DOHH2 (cell line): ENCODE measurements at regions not wholly inside any gene's neighbourhood (a gene's known extent, or its start where the extent isn't known, plus 50 kb on each side); places are given as distances from the start of the nearest gene placed in this dataset.

ENCODE experiments used
- H3F3A ChIP-seq: fragments of 200-600 bp; sonication (generic), shearing (Covaris generic); 2 replicates; pipeline ENCODE4 v1.6.0; 2016; ENCODE audit warnings: antibody characterized with exemption, mild to moderate bottlenecking; ENCODE audit not compliant: control insufficient read depth, insufficient read depth
- H3K27ac ChIP-seq: fragments of 200-600 bp; sonication (generic); 2 replicates; pipeline ENCODE4 v1.5.1; 2014; ENCODE audit warnings: low read depth, mild to moderate bottlenecking, low read length, moderate library complexity
- H3K27me3 ChIP-seq: fragments of 200-600 bp; sonication (generic); 2 replicates; pipeline ENCODE4 v1.6.1; 2014; ENCODE audit warnings: mild to moderate bottlenecking, low read length, mixed read lengths; ENCODE audit not compliant: control insufficient read depth
- H3K36me3 ChIP-seq: fragments of 200-600 bp; sonication (generic); 2 replicates; pipeline ENCODE4 v1.6.1; 2014; ENCODE audit warnings: mild to moderate bottlenecking, low read length, moderate library complexity, mixed read lengths; ENCODE audit not compliant: control insufficient read depth
- H3K4me1 ChIP-seq: fragments of 200-600 bp; sonication (generic); 2 replicates; pipeline ENCODE4 v1.6.1; 2014; ENCODE audit warnings: mild to moderate bottlenecking, low read length, mixed read lengths; ENCODE audit not compliant: control insufficient read depth
- H3K4me2 ChIP-seq: fragments of 200-600 bp; sonication (generic); 2 replicates; pipeline ENCODE4 v1.6.0; 2014; ENCODE audit warnings: mild to moderate bottlenecking, low read length, moderate library complexity
- H3K4me3 ChIP-seq: fragments of 200-600 bp; sonication (generic); 2 replicates; pipeline ENCODE4 v1.5.1; 2014; ENCODE audit warnings: mild to moderate bottlenecking, low read length, mixed read lengths
- H3K79me2 ChIP-seq: fragments of 200-600 bp; sonication (generic); 2 replicates; pipeline ENCODE4 v1.6.1; 2014; ENCODE audit warnings: mild to moderate bottlenecking, low read length, mixed read lengths; ENCODE audit not compliant: control insufficient read depth
- H3K9me2 ChIP-seq: fragments of 200-600 bp; sonication (generic); replicated peaks from 2 replicates; pipeline ENCODE4 v1.6.1; 2014; ENCODE audit warnings: mild to moderate bottlenecking, low read length, mixed read lengths; ENCODE audit not compliant: control insufficient read depth
- H3K9me3 ChIP-seq: fragments of 200-600 bp; sonication (generic); 2 replicates; pipeline ENCODE4 v1.6.1; 2014; ENCODE audit warnings: antibody characterized with exemption, low read length, mixed read lengths; ENCODE audit not compliant: control insufficient read depth, insufficient read depth
- H4K20me1 ChIP-seq: fragments of 200-600 bp; sonication (generic); 2 replicates; pipeline ENCODE4 v1.6.0; 2014; ENCODE audit warnings: low read depth, mild to moderate bottlenecking, antibody characterized with exemption, low read length, moderate library complexity; ENCODE audit not compliant: control insufficient read depth, insufficient read depth
- EZH2phosphoT487 ChIP-seq: fragments of 200-600 bp; sonication (generic); IDR thresholded peaks from 2 replicates; pipeline ENCODE4 v1.6.1; 2017; ENCODE audit warnings: borderline replicate concordance, mild to moderate bottlenecking, antibody characterized with exemption, low read length, moderate library complexity, mixed read lengths
- TF ChIP-seq, protein P1 (sequence below): fragments of 200-600 bp; sonication (generic); IDR thresholded peaks from one replicate; pipeline ENCODE4 v1.5.1; 2014; ENCODE audit warnings: antibody characterized with exemption, mild to moderate bottlenecking, low read depth, low read length; ENCODE audit not compliant: poor library complexity, severe bottlenecking

GRCh38 chr3:103907567-103907966 is 1459.1 kb upstream of the ALCAM start:
- no peak for TF ChIP-seq EZH2phosphoT487
- TF ChIP-seq, protein P1, sequence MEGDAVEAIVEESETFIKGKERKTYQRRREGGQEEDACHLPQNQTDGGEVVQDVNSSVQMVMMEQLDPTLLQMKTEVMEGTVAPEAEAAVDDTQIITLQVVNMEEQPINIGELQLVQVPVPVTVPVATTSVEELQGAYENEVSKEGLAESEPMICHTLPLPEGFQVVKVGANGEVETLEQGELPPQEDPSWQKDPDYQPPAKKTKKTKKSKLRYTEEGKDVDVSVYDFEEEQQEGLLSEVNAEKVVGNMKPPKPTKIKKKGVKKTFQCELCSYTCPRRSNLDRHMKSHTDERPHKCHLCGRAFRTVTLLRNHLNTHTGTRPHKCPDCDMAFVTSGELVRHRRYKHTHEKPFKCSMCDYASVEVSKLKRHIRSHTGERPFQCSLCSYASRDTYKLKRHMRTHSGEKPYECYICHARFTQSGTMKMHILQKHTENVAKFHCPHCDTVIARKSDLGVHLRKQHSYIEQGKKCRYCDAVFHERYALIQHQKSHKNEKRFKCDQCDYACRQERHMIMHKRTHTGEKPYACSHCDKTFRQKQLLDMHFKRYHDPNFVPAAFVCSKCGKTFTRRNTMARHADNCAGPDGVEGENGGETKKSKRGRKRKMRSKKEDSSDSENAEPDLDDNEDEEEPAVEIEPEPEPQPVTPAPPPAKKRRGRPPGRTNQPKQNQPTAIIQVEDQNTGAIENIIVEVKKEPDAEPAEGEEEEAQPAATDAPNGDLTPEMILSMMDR: no peak
- H3K27me3 ChIP-seq: no peaks in the 10 kb centered on the region
- H3K27ac ChIP-seq: no peak overlapping the region
- no peaks in the 10 kb centered on the region for H3F3A ChIP-seq
- no peak overlapping the region for H3K4me3 ChIP-seq
- no peaks in the 10 kb centered on the region for H4K20me1 ChIP-seq
- no peaks in the 10 kb centered on the region for H3K9me2 ChIP-seq
- H3K36me3 ChIP-seq: no peaks in the 10 kb centered on the region
- H3K4me2 ChIP-seq: no peak overlapping the region
- H3K79me2 ChIP-seq: no peaks in the 10 kb centered on the region
- H3K4me1 ChIP-seq: no peaks in the 10 kb centered on the region
- no peaks in the 10 kb centered on the region for H3K9me3 ChIP-seq

GRCh38 chr3:103909395-103909794 is 1457.3 kb upstream of the ALCAM start:
- Histone ChIP-seq H4K20me1 (no peaks in the 10 kb centered on the region), H3K9me2 (no peaks in the 10 kb centered on the region), H3K27ac (no peak overlapping the region), H3K4me1 (no peaks in the 10 kb centered on the region), H3K27me3 (no peaks in the 10 kb centered on the region), H3K36me3 (no peaks in the 10 kb centered on the region), H3K9me3 (no peaks in the 10 kb centered on the region), H3K79me2 (no peaks in the 10 kb centered on the region), H3F3A (no peaks in the 10 kb centered on the region), H3K4me2 (no peak overlapping the region), H3K4me3 (no peak overlapping the region)
- TF ChIP-seq, protein P1: no peak
- no peak for TF ChIP-seq EZH2phosphoT487

DNA sequence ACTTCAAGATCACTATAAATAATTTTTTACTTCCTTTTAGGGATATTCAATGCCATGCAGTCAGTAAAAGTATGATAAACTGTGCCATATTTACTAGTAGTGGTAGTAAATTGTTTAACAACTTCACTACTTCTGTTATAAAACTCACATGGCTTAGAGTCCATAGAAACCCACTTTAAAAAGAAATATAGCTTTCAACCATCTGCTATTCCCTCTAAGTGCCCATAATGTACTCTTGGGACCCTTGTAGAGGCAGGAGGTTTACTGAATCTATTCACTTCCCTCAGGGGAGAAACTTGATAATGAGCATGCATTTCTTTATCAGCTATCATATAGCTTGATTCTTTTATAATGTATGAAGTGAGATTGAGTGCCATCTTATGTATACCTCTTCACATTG is 1448.4 kb upstream of the ALCAM start:
- Histone ChIP-seq H3K27me3 (no peaks in the 10 kb centered on the region), H3K4me1 (no peaks in the 10 kb centered on the region), H3K79me2 (no peaks in the 10 kb centered on the region), H4K20me1 (no peaks in the 10 kb centered on the region), H3K9me2 (no peaks in the 10 kb centered on the region), H3F3A (no peaks in the 10 kb centered on the region), H3K27ac (no peak overlapping the region), H3K4me2 (no peak overlapping the region), H3K9me3 (no peaks in the 10 kb centered on the region; the same call in 1 of the 2 replicates), H3K4me3 (no peak overlapping the region), H3K36me3 (no peaks in the 10 kb centered on the region)
- TF ChIP-seq, protein P1: no peak
- TF ChIP-seq EZH2phosphoT487: no peak

DNA sequence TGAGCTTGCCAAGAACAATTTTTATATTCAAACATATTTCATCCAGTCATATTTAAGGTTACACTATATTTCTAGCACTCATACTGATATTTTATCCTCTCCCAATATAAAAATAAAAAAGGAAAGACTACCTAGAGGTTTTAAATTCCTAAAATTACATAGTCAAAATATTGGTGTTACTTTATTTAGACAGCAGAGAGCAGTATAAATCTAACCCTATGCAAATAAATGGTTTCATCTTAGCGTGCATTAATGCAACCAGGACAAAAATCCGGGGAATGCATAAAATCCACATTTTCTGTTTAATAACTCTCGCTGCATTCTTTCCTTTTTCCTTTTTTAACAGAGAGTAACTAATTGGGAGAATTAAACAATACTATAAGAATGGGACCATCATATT is 1447.4 kb upstream of the ALCAM start:
- no peaks in the 10 kb centered on the region for H3K4me1 ChIP-seq
- no peaks in the 10 kb centered on the region for H3K36me3 ChIP-seq
- no peak overlapping the region for H3K4me3 ChIP-seq
- no peaks in the 10 kb centered on the region for H3K79me2 ChIP-seq
- no peaks in the 10 kb centered on the region for H3K9me2 ChIP-seq
- H3K9me3 ChIP-seq: no peaks in the 10 kb centered on the region; the same call in 1 of the 2 replicates
- no peaks in the 10 kb centered on the region for H4K20me1 ChIP-seq
- TF ChIP-seq EZH2phosphoT487: no peak
- TF ChIP-seq, protein P1: no peak
- no peaks in the 10 kb centered on the region for H3K27me3 ChIP-seq
- H3K27ac ChIP-seq: no peak overlapping the region
- no peaks in the 10 kb centered on the region for H3F3A ChIP-seq
- H3K4me2 ChIP-seq: no peak overlapping the region
